ENCODE measurements at regions not wholly inside any gene's neighbourhood (a gene's known extent, or its start where the extent isn't known, plus 50 kb on each side); places are given as distances from the start of the nearest gene placed in this dataset.

- no peaks in the 10 kb centered on the region for H3K4me1 ChIP-seq (ENCODE audit: insufficient read depth, low read length)
- ATAC-seq, result no peak
- BruUV-seq (replicated peaks), result no TSS peak
- in situ Hi-C loops (cut with HindIII; ENCODE audit: extremely low pct_ligation_motif_present, low pct_unique_long_range_greater_than_20kb) (no loop called here), intact Hi-C loops (cut with micrococcal nuclease; ENCODE audit: unreplicated experiment) (no loop called here)
- H4K20me1 ChIP-seq (ENCODE audit: insufficient read depth, low read length), result no peaks in the 10 kb centered on the region
- ChIA-PET CTCF (ENCODE audit: low intra/inter-chr PET ratio, low total read pairs) (no interaction called here), POLR2A (no interaction called here)
- H3K9me3 ChIP-seq (ENCODE audit: low read length), result no peaks in the 10 kb centered on the region
- no peaks in the 10 kb centered on the region for H3K79me2 ChIP-seq (ENCODE audit: insufficient read depth, low read length)
- no peaks in the 10 kb centered on the region for H3K36me3 ChIP-seq (replicated peaks in 1 of 2; ENCODE audit: control insufficient read depth in 1 of 2, insufficient read depth in 2 of 2, low read length in 2 of 2)
- 100% methylated on average over 1 of the region's 5 CpGs for WGBS (ENCODE audit: low lambda C conversion rate)
- no peak overlapping the region for H3K4me3 ChIP-seq (replicated peaks in 1 of 3; ENCODE audit: insufficient read depth in 1 of 3, low read depth in 2 of 3, low read length in 3 of 3)
- H3K9ac ChIP-seq (ENCODE audit: insufficient read depth, low read depth, low read length), result no peak overlapping the region
- no peak overlapping the region for H2AFZ ChIP-seq (ENCODE audit: low read length)
- FAIRE-seq, result no peak
- no peak for DNase-seq (ENCODE audit: low spot score)
- peaks cover 0 to 14% of the 10 kb centered on the region in 2 experiments; a peak in 1 of 5 replicates for H3K27me3 ChIP-seq (ENCODE audit: control insufficient read depth in 1 of 2, insufficient read depth in 2 of 2, low read length in 2 of 2)
- TF ChIP-seq KDM4B (CRISPR knock-in tag; IDR thresholded peaks at IDR 0.05) (no peak), PTBP1 (IDR thresholded peaks at IDR 0.05; ENCODE audit: low read depth, low read length, poor library complexity, severe bottlenecking) (no peak), CREB3 (CRISPR knock-in tag; IDR thresholded peaks at IDR 0.05) (no peak), ZNF337 (CRISPR knock-in tag; IDR thresholded peaks at IDR 0.05; ENCODE audit: borderline replicate concordance, low read depth) (no peak), ZNF563 (CRISPR knock-in tag; IDR thresholded peaks at IDR 0.05) (no peak), ELK4 (CRISPR knock-in tag; IDR thresholded peaks at IDR 0.05; ENCODE audit: borderline replicate concordance) (no peak), PHB2 (IDR thresholded peaks at IDR 0.05; ENCODE audit: partially characterized antibody) (no peak), PLRG1 (conservative IDR thresholded peaks at IDR 0.05) (no peak), GATA4 (IDR thresholded peaks at IDR 0.05; ENCODE audit: borderline replicate concordance, low read depth) (no peak)
- no peak overlapping the region for H3K27ac ChIP-seq (ENCODE audit: extremely low read length, insufficient read depth, low read length)
- no peak overlapping the region for H3K4me2 ChIP-seq (ENCODE audit: low read depth, low read length)
Measured at GRCh38 chr6:105787747-105788146, 298.4 kb upstream of the PRDM1 start.
